ENCODE measurements at regions not wholly inside any gene's neighbourhood (a gene's known extent, or its start where the extent isn't known, plus 50 kb on each side); places are given as distances from the start of the nearest gene placed in this dataset.

DNA sequence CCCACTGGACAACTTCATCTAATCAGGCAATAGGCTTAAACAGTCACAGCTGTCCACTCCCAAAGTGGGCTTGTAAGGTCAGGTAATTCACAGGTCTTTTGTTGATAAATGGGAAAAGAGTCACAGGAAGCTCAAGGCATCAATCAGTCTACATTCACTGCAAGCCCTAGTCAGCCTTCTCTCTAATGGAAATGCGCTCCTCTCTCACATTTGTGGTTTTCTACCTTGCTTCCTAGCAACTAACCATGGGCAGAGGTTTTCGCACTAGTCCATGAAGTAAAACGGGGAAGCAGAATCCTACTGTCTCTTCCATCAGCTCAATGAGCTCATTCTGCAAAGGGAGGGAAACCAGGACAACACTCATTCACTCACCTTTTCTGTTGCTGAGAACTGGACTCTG is 53.5 kb upstream of the APBB1IP start:
- TF ChIP-seq, protein P1, sequence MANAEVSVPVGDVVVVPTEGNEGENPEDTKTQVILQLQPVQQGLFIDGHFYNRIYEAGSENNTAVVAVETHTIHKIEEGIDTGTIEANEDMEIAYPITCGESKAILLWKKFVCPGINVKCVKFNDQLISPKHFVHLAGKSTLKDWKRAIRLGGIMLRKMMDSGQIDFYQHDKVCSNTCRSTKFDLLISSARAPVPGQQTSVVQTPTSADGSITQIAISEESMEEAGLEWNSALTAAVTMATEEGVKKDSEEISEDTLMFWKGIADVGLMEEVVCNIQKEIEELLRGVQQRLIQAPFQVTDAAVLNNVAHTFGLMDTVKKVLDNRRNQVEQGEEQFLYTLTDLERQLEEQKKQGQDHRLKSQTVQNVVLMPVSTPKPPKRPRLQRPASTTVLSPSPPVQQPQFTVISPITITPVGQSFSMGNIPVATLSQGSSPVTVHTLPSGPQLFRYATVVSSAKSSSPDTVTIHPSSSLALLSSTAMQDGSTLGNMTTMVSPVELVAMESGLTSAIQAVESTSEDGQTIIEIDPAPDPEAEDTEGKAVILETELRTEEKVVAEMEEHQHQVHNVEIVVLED (CRISPR knock-in tag; IDR thresholded peaks at IDR 0.05), result no peak
- no peak for TF ChIP-seq ADNP (tag; IDR thresholded peaks at IDR 0.05)

Data from K562 (cell line).